COLO668 (cell line): ENCODE measurements at regions not wholly inside any gene's neighbourhood (a gene's known extent, or its start where the extent isn't known, plus 50 kb on each side); places are given as distances from the start of the nearest gene placed in this dataset.

Experiments
- DNase-seq: peaks from one replicate; lab custom pipeline; 2025; ENCODE audit not compliant: unreplicated experiment; lab: John Stamatoyannopoulos, UW

GRCh38 chr15:85889956-85890619 is 95.4 kb upstream of the KLHL25 start:
- DNase-seq, result no peak

- no peak for DNase-seq
These were observed 95.9 kb upstream of the KLHL25 start for GRCh38 chr15:85890620-85890980.

GRCh38 chr15:85891470-85891869 is 96.7 kb upstream of the KLHL25 start:
- DNase-seq, result no peak

GRCh38 chr15:85892232-85892631 is 97.5 kb upstream of the KLHL25 start:
- DNase-seq, result no peak

- no peak for DNase-seq
These were observed 102.6 kb upstream of the KLHL25 start for GRCh38 chr15:85897207-85897894.

- DNase-seq, result no peak
These were observed 103.4 kb upstream of the KLHL25 start for GRCh38 chr15:85897895-85898717.

- no peak for DNase-seq
These were observed 105.2 kb upstream of the KLHL25 start for GRCh38 chr15:85899927-85900326.

GRCh38 chr15:85905751-85906450 is 111.2 kb upstream of the KLHL25 start:
- no peak for DNase-seq

- no peak for DNase-seq
These were observed 111.9 kb upstream of the KLHL25 start for GRCh38 chr15:85906640-85907039.

- DNase-seq, result no peak
These were observed 116.1 kb upstream of the KLHL25 start for GRCh38 chr15:85910834-85911233.

- no peak for DNase-seq
These were observed 118.7 kb upstream of the KLHL25 start for GRCh38 chr15:85913461-85913860.

- no peak for DNase-seq
These were observed 126.2 kb upstream of the KLHL25 start for GRCh38 chr15:85920956-85921355.

- DNase-seq, result no peak
These were observed 129.4 kb upstream of the KLHL25 start for GRCh38 chr15:85924088-85924487.

- DNase-seq, result no peak
These were observed 131.0 kb upstream of the KLHL25 start for GRCh38 chr15:85925649-85926237.

GRCh38 chr15:85926834-85927233 is 132.1 kb upstream of the KLHL25 start:
- DNase-seq, result no peak

GRCh38 chr15:85927931-85928537 is 133.3 kb upstream of the KLHL25 start:
- no peak for DNase-seq

GRCh38 chr15:85929786-85930185 is 135.1 kb upstream of the KLHL25 start:
- no peak for DNase-seq

- no peak for DNase-seq
These were observed 137.7 kb upstream of the KLHL25 start for GRCh38 chr15:85932391-85932790.

- no peak for DNase-seq
These were observed 140.0 kb upstream of the KLHL25 start for GRCh38 chr15:85934691-85935090.

GRCh38 chr15:85935182-85935581 is 140.5 kb upstream of the KLHL25 start:
- no peak for DNase-seq

GRCh38 chr15:85937661-85938060 is 142.0 kb upstream of the AGBL1 start:
- no peak for DNase-seq
